HepG2 (cell line): ENCODE measurements at regions not wholly inside any gene's neighbourhood (a gene's known extent, or its start where the extent isn't known, plus 50 kb on each side); places are given as distances from the start of the nearest gene placed in this dataset.

Experiments used
- FOXK2 ChIP-seq: fragments of 450-650 bp; IDR thresholded peaks from 2 replicates; pipeline ENCODE4 v1.6.1; 2016
- JUND ChIP-seq: sonication (generic); formaldehyde crosslinking; IDR thresholded peaks from 2 replicates; pipeline ENCODE4 v1.8.0; 2022; ENCODE audit warnings: mild to moderate bottlenecking, missing genetic modification reagents
- MEF2D ChIP-seq: sonication (generic); formaldehyde crosslinking; IDR thresholded peaks from 2 replicates; pipeline ENCODE4 v1.5.1; 2020; ENCODE audit warnings: mild to moderate bottlenecking, missing genetic modification reagents
- MXI1 ChIP-seq: IDR thresholded peaks from 3 replicates; pipeline ENCODE4 v1.6.1; 2012; ENCODE audit warnings: low read depth, low read length, inconsistent platforms, borderline replicate concordance
- POLR2A ChIP-seq, 2 experiments: IDR thresholded peaks; 2 replicates each; pipeline ENCODE4 v1.6.1; 2011; ENCODE audit warnings: low read depth in 2 of 2, low read length in 2 of 2, mild to moderate bottlenecking in 1 of 2, moderate library complexity in 1 of 2; ENCODE audit not compliant: insufficient read depth in 1 of 2
- SETDB1 ChIP-seq: sonication (generic); formaldehyde crosslinking; IDR thresholded peaks from 2 replicates; pipeline ENCODE4 v1.5.1; 2020; ENCODE audit warnings: missing genetic modification reagents, mild to moderate bottlenecking, borderline replicate concordance
- SMARCC2 ChIP-seq: fragments of 450-650 bp; IDR thresholded peaks from 2 replicates; pipeline ENCODE4 v1.6.1; 2017; ENCODE audit warnings: antibody characterized with exemption, mild to moderate bottlenecking
- ZC3H4 ChIP-seq: sonication (generic); formaldehyde crosslinking; IDR thresholded peaks from 2 replicates; pipeline ENCODE4 v1.4.0; 2020; ENCODE audit warnings: missing genetic modification reagents, borderline replicate concordance
- ZFP62 ChIP-seq: sonication (generic); formaldehyde crosslinking; IDR thresholded peaks from 2 replicates; pipeline ENCODE4 v1.4.0; 2020; ENCODE audit warnings: missing genetic modification reagents
- ZKSCAN8 ChIP-seq: IDR thresholded peaks from 2 replicates; pipeline ENCODE4 v1.6.1; 2016; ENCODE audit warnings: borderline replicate concordance, missing genetic modification reagents, missing compliant biosample characterization
- ZNF292 ChIP-seq: sonication (generic); formaldehyde crosslinking; IDR thresholded peaks from 2 replicates; pipeline ENCODE4 v1.8.1; 2022; ENCODE audit warnings: mild to moderate bottlenecking, low read depth, missing genetic modification reagents, borderline replicate concordance

DNA sequence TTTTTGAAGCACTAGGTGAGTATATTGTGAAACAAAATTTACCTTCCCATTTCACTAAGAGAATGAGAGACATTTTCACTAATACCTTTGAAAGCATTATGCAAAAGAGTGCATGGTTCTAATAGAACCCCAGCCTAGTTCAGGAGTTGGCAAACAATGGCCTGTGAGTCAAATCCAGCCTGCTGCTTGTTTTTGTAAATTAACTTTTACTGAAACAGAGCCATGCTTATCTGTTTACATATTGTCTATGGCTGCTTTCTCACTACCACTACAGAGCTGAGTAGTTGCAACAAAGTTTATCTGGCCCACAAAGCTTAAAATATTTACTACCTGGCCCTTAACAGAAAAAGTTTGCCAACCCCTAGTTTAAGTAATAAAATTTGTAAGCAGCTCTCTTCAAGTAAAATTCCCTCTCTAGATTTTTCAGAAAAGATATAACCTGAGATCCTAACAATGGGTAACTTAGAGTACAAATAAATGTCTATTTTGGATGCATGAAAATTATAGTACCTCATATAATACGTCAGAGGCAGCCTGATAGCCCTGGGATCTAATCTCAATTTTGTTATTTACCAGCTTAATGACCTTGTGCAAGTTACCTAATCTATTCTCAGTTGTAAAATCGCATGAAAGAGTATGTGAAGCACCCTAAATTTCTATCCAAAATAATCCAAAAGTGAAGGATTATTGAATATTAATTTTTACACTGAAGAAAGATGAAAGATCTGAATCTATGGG, 50.7 kb upstream of the ARL15 start:
- TF ChIP-seq ZNF292 (no peak), SETDB1 (CRISPR knock-in tag) (no peak), SMARCC2 (no peak), FOXK2 (no peak), MEF2D (no peak), POLR2A (IDR thresholded peaks at IDR 0.05; ENCODE audit: insufficient read depth in 1 of 2, low read depth in 2 of 2, low read length in 2 of 2) (no peak), JUND (CRISPR knock-in tag) (no peak), ZKSCAN8 (CRISPR knock-in tag) (no peak), ZC3H4 (no peak), ZFP62 (no peak), MXI1 (no peak)
